HG03442 (cell line): ENCODE measurements at regions not wholly inside any gene's neighbourhood (a gene's known extent, or its start where the extent isn't known, plus 50 kb on each side); places are given as distances from the start of the nearest gene placed in this dataset.
"Not testable (repeated sequence)": the region's sequence is repeated elsewhere in the genome, so short reads cannot be mapped to it uniquely, and the experiment has no call there.

Source experiments
- ATAC-seq: cut with Tn5 transposase; IDR thresholded peaks from one replicate; pipeline ENCODE4 v1.9.1; 2021; ENCODE audit warnings: mild to moderate bottlenecking, moderate library complexity; ENCODE audit not compliant: unreplicated experiment

DNA sequence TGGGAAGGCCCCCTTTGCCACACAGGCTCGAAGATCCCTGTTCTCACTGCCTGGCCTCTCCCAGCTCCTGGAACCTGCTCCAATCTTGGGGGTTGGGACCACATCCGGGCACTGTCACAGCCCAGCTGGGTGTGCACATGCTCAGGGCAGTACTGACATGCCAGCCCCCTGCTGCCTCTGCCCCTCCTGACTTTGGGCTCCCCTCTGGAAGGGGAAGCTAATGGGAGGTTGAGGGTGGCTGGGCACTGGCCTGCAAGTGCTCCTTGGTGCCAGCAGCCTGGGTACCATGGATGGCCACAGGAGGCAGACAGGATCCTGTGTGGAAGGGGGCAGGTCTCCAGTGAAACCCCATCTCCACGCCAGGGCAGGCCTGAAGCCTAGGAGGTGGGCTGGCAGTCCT is 126.1 kb upstream of the NOL4 start:
- no peak for ATAC-seq

DNA sequence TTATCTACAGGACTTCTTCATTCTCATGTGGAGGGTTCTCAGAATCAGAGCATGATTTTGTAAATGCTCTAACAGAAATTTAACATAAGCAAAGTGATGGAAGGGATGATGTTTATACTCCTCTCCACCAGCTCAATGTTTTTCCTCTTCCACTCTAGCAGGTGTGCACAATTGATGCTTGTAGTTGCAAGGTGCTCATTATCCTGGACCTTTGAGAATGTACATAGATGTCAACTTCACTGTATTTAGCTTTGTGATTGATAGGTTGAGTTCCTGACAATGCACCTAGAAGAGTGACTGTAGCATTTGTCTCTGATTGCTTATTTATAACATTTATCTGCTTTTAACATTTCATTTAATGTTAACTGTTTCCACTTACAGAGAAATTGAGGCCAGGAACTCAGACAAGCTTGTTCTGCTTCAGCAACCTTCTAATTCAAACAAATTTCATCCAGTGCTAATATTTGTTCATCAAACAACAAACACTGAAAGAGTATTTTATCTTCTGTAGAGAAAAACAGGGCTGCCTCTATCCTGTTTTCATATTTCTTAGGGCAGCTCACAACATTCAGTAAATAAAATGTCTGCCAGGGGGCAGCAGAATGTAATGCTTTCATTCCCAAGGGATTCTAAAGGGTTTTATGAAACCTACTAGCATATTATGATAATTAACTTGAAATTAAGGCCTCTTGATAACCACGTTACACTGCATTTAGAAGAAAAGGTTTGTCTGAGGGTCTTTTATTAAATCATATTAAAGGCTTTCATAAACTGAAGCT is 127.9 kb upstream of the NOL4 start:
- no peak for ATAC-seq

DNA sequence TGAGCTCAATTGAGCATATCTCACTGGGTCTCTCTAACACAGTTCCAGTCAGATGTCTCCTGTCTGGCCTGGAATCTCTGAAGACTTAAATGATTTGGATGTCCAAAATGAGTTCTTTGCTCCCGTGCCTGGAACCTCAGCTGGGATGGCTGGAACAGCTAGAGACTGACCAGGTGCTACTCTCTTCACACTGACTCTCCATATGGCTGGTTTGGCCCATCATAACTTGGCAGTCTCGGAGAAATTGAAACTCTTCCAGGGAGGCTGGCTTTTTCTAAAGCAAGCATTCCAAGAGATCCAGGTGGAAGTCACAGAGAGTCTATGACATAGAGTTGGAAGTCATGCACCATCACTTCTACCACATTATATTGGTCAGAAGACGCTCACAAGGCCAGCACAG is 129.6 kb upstream of the NOL4 start:
- ATAC-seq, result no peak

DNA sequence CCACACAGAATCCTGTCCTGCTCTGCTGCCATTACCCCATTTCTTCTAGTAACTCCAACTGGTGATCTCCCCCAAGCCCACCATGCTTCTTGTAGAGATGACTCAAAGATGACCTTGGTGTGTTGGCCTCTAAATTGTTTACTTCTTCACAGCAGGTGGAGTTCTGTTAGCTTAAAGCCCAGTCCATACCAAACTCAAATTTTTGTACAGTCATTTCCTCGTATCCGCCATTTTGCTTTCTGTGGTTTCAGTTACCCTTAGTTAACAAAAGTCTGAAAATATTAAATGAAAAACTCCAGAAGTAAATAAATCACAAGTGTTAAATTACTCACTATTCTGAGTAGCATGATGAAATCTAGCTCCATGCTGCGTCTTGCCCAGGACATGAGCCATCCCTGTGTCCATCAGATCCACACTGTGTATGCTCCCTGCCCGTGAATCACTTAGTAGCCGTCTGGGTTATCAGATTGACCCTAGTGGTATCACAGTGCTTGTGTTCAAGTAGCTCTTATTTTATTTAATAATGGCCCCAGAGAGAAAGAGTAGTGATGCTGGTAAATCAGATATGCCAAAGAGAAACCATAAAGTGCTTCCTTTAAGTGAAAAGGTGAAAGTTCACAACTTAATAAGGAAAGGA is 133.3 kb upstream of the NOL4 start:
- ATAC-seq, result no peak

DNA sequence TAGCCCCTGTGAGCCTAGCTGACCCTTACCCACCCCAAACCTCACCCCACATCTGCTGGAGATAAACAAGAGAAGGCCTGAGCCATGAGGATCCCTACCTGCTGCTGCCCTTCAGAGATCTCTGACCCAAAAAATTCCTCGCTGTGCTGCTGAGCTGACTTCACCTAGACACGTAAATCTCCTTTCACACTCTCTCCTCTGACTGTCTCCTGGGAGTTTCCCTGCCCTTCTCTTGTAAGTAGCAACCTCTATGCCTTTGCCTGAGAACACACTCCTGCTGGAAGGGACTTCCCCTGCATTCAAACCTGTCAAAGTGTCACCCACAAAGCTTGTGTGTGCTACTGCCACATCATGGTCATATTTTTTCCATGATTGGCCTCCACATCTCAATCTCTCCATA is 134.2 kb upstream of the NOL4 start:
- ATAC-seq, result peak; percentile 96

DNA sequence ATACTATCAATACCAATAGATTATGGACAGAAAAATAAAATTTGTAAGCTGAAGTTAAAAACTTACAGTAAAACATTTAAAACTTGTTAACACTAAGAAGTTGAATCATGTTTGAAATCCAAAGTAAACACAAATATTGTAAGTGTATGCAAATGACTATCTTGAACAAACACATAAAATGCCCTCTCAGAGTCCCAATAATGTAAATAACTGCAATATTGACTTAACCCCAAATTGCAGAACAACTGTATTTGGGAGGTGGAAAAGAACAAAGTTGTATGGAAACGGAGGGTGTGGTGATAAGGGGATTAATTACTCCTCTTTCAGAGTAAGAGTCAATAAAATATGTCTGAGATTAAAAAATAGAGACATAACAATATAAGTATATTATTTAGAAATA is 140.0 kb upstream of the NOL4 start:
- no peak for ATAC-seq

DNA sequence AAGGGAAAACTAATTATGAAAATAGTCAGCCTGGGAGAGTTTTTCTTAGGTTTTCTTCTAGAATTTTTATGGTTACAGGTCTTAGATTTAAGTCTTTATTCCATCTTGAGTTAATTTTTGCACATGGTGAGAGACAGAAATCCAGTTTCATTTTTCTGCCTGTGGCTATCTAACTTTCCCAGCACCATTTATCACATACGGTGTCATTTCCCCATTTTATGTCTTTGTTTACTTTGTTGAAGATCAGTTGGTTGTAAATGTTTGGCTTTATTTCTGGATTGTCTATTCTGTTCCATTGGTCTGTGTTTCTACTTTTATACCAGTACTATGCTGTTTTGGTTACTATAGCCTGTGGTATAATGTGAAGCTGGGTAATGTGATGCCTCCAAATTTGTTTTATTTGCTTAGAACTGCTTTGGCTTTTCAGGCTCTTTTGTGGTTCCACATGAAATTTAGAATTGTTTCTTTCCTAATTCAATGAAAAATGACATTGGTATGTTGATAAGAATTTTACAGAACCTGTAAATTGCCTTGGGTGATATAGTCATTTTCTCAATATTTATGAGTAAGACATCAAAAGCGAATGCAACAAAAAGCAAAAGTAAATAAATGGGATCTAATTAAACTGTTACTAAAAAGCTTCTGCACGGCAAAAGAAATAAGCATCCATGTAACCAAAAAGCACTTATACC is 146.1 kb upstream of the NOL4 start:
- no peak for ATAC-seq

DNA sequence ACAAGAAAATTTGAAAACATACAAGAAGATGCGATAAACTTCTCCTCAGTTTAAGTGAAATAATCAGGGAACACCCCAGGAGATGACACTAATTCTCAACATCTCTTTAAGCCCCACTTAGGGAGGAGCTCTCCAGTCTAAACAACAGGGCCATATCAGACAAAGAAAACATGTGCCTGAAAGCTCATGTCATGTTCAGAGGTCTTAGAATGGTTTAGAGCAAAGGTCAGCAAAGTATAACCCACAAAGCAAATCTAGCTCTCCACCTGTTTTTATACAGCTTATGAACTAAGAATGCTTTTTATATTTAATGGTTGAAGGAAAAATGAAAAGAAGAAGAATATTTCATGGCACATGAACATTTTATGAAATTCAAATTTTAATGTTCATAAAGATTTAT is 155.6 kb upstream of the NOL4 start:
- no peak for ATAC-seq

DNA sequence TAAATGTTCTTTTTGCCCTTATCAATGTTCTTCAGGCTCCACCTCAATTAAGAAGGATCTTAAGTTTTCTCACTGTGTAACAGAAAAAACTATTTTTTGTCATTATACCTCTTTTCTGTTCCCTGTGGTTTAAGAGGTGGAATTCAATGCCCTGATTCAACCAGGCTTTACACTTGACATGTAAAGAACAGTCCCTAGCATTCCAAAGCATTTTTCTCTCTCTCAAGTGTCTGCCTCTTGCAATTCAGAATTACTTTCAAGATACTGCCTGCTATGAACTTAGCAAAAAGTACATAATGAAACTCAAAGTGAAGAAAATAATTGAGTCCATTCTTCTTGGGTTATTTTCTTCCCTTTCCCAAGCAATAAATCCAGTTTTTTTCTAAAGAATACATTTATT is 160.6 kb upstream of the NOL4 start:
- no peak for ATAC-seq

DNA sequence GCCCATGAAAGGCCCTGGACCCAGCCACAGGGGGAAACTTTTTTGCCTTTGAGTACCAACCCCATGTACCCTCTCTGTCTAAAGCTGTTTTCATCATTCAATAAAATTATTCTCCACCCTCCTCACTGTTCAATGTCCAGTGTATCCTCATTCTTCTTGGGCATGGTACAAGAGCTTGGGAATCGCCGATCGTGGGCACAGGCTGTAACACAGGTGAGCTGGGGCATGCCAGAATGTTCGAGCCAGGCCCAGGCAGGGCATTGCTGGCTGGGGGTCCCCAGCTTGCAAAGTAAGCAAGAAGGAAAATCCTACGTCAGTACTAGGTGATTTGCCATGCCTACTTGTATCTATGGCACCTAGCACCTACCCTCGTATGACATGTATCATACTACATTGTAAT is 162.1 kb upstream of the NOL4 start:
- ATAC-seq, result no peak

DNA sequence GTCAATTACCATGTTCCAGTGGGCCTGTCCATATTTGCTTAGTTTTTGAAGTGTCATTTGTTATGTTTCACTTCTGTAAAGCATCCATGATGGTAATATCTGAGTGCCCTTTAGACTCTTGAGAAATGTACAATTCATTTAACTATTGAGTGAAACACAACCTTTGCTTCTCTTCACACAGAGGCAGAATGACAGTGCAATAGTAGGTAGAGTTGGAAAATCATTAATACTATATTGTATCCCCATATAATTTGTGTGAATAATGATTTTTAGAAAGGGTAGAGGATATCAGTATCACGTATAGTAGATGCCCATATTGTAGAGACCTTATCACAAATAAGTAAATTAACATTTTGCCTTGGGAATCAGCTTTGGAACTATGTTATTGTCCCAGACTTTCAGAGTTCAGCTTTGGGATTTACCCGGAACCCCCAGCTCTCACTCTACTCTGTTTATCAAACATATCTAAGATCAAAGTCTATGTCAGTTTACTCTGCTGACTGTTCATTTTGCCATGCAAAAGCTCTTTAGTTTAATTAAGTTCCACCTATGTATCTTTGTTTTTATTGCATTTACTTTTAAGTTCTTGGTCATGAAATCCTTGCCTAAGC is 172.7 kb upstream of the NOL4 start:
- ATAC-seq, result no peak

DNA sequence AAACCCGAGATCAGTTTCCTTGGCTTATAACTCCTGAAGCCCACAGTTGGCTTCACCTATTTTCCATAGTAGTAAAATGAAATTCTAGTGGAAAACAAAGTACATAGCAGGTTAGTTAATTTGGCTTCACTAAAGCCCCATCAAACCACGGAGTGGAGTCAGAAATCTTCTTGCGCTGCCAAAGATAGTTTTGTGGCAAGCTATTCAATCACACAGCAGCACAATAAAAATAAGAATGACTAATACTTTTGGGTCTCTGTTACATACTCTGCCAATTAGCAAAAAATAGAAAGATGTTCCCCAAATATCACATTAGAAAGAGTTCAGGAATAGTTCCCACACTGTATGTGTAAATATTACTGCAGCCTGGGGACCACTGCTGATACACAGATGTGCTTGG is 175.2 kb upstream of the NOL4 start:
- no peak for ATAC-seq

DNA sequence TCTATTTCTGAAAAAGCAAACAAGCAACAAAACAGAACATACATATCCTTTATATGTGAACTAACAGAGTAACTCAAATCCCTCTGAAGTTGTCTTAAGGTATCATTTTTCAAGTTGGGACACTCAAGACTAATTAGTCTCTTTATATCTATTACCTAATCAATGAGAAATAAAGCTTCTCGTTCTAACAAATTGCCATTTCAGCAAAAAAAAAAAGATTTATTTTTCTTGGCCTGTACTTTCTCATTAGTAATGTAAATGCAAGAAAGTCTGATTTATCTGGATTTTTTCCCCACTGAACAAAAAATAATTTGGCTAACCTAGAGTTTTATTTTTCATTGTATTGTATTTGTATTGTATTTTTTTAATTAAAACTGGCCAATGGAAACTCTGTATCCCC is 176.1 kb upstream of the NOL4 start:
- no peak for ATAC-seq

DNA sequence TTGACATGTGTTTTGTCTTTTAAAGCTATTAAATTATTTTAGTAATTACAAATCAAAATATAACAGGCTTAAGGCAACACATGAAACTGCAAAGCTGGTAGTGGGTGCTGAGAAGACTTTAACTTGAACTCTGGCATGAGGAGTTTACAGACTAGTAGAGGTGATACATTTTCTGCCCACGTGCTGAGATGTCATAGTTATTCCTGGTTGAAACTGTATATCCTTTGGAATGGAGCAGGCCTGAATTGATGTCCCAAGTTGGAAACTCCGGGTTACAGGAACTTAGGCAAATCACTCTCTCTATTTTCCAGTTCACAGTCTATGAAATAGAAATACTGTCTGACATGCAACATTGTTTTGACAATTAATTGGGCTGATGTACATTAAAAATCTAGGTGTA is 177.1 kb upstream of the NOL4 start:
- no peak for ATAC-seq

DNA sequence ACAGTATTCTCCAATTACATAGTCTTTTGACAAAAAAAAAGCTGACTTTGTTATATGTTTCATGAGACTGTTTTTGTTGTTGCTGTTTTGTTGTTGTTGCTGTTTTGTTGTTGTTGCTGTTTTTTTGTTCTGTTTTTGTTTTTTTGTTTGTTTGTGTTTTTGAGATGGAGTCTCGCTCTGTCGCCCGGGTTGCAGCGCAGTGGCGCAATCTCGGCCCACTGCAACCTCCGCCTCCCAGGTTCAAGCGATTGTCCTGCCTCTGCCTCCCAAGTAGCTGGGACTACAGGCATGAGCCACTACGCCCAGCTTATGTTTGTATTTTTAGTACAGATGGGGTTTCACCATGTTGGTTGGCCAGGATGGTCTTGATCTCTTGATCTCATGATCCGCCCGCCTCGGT is 182.8 kb upstream of the NOL4 start:
- not testable (repeated sequence) for ATAC-seq

DNA sequence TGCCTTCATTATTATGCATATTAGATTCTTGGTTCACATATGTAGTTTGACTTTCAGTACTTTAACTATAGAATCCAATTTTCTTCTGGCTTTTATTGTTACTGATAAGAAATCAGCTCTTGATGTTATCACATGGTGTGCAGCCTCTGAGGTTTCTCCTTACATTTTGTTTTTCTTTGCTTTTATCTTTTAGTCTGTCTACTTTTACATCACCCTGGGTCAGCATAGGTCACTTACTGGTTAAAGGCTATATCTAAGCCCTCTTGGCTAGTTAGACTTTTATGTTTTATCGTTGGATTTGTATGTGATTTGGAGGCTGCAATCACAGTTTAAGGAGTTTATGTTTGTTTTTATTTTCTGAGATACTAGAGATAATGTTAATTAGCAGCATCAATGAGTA is 187.2 kb upstream of the NOL4 start:
- ATAC-seq, result no peak

DNA sequence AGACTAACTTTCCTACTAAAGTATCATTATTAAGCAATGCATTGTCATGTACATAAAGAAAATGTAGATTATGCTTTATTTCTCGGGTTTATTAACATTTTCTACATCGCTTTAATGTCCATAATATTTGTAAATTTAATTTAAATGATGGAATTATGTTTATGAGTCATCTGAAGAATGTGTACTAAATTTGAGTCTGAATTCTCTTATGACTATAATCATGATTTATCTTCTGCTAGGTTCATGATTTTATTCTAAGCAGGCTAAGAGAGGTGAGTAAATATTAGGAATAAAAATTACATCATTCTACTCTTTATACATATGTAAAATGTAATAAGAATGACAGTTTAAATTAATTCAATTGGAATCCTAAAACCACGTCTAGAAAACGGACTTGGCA is 206.3 kb upstream of the NOL4 start:
- no peak for ATAC-seq

DNA sequence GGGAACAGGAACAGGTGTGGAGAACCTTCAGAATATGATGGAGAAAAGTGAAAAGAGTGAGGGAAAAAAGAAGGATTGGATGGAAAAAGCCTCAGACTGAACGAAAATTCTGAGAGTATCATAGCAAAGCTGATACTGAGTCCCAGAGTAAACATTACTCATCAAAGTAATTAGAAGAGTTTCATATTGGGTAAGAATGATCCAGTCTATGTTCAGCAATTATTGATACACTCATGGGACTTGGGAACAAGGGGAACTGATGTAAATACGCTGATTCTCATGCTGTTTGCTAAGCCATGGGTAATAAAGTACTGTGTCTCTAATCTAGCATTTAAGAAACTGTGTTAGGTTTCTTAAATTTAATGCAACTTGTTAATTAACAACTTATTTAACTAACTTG is 219.9 kb upstream of the NOL4 start:
- ATAC-seq, result no peak

DNA sequence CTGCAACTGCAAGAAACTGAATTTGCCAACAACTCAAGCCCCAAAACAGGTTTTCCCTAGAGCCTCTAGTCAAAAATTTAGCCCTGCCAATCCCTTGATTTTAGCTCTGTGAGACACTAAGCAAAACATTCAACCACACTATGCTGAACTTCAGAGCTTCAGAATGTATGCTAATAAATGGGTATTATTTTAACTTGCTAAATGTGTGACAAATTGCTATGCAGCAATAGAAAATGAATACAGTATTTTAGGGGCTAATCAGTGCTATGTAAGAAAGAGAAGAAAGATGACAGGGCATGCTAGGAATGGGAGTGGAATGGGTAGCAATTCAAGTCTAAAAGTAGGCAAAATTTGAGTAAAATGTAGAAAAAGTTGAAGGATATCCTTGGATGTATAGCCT is 223.9 kb upstream of the NOL4 start:
- ATAC-seq, result no peak

DNA sequence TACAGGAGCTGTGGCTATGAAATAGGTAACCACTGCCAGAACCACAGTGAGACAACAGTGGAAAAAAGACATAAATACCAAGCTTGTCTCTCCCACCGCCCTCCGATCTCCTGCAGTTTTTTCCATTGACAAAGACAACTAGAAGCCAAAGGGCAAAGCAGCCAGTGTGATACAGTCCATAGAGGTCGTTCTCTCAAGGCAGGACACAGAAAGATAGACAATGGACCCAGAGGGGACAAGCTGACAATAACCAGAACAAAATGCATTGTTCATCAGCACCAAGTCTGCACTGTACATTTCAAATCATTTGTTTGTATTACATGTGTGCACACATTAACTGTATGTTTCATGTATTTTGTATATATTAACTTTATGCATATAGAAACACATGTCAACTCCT is 233.0 kb upstream of the NOL4 start:
- no peak for ATAC-seq

DNA sequence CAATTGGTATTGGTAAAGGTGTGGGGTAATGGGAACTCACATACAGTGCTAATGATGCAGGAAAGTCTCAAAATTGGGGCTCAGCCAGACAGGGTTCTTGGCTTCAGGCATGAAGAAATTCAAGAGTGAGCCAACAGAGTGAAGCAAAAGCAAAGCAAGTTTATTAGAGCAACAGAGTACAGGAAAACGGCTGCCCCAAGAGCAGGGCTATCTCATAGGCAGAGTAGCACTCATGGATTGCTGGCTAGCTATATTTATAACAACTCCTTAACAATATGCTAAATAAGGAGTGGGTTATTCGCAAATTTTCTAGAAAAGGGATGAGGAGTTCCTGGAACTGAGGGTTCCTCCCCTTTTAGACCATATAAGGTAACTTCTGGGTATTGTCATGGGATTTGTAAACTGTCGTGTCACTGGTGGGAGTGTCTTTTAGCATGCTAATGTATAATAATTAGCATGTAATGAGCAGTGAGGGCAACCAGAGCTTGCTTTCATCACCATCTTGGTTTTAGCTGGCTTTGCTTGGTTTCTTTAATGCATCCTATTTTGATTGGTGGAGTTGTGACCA is 233.8 kb upstream of the NOL4 start:
- ATAC-seq, result no peak

DNA sequence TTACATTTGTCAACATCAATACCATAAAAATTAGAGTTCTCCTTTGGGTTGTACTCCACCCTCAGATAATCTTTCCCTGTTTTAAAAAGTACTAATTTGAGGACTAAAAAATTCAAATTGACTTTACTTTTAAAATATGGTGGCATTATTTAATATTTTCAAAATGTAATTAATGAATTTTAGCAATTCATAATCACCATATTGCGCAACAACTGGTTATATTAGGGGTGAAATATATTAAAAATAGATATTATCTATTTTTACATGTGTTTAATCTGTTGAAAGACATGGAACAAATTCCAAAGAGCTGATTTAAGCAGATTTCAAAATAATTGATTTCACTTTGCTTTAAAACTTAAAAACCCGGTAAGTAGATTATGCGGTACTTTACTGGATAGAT is 236.6 kb upstream of the NOL4 start:
- ATAC-seq, result no peak
